Loucy (cell line): ENCODE measurements at regions not wholly inside any gene's neighbourhood (a gene's known extent, or its start where the extent isn't known, plus 50 kb on each side); places are given as distances from the start of the nearest gene placed in this dataset.

Experiments used
- H2AFZ ChIP-seq: fragments of 200-600 bp; sonication (generic); 2 replicates; pipeline ENCODE4 v1.6.0; 2016; ENCODE audit warnings: antibody characterized with exemption, mild to moderate bottlenecking, low read length, moderate library complexity
- H3F3A ChIP-seq: fragments of 200-600 bp; 2 replicates; pipeline ENCODE4 v1.6.0; 2016; ENCODE audit warnings: antibody characterized with exemption, low read depth, mild to moderate bottlenecking
- H3K27me3 ChIP-seq: fragments of 200-600 bp; sonication (generic); 2 replicates; pipeline ENCODE4 v1.6.1; 2014; ENCODE audit warnings: low read length, mild to moderate bottlenecking; ENCODE audit not compliant: insufficient read depth, poor library complexity, severe bottlenecking
- H3K36me3 ChIP-seq: fragments of 200-600 bp; sonication (generic); 2 replicates; pipeline ENCODE4 v1.6.1; 2016; ENCODE audit warnings: low read length; ENCODE audit not compliant: insufficient read depth
- H3K4me1 ChIP-seq: fragments of 200-600 bp; sonication (generic); 2 replicates; pipeline ENCODE4 v1.5.1; 2014; ENCODE audit warnings: low read length, mild to moderate bottlenecking; ENCODE audit not compliant: insufficient read depth, poor library complexity, severe bottlenecking
- H3K4me2 ChIP-seq: fragments of 200-600 bp; sonication (generic); 2 replicates; pipeline ENCODE4 v1.6.0; 2014; ENCODE audit warnings: antibody characterized with exemption, low read length, low read depth, mild to moderate bottlenecking; ENCODE audit not compliant: poor library complexity, severe bottlenecking
- H3K4me3 ChIP-seq: fragments of 200-600 bp; sonication (generic); 2 replicates; pipeline ENCODE4 v1.5.1; 2014; ENCODE audit warnings: low read length, mild to moderate bottlenecking, mixed read lengths; ENCODE audit not compliant: poor library complexity, severe bottlenecking
- H3K79me2 ChIP-seq: fragments of 200-600 bp; sonication (generic); 2 replicates; pipeline ENCODE4 v1.6.1; 2014; ENCODE audit warnings: low read length; ENCODE audit not compliant: insufficient read depth
- H3K9ac ChIP-seq: fragments of 200-600 bp; sonication (generic); 2 replicates; pipeline ENCODE4 v1.6.0; 2014; ENCODE audit warnings: mild to moderate bottlenecking, low read depth, low read length, moderate library complexity; ENCODE audit not compliant: poor library complexity, severe bottlenecking
- H3K9me2 ChIP-seq: fragments of 200-600 bp; sonication (generic); replicated peaks from 2 replicates; pipeline ENCODE4 v1.6.1; 2016; ENCODE audit warnings: low read depth, low read length, mixed read lengths
- H3K9me3 ChIP-seq: fragments of 200-600 bp; sonication (generic); 2 replicates; pipeline ENCODE4 v1.6.1; 2014; ENCODE audit warnings: mild to moderate bottlenecking, antibody characterized with exemption, low read length, low read depth; ENCODE audit not compliant: insufficient read depth
- H4K20me1 ChIP-seq: fragments of 200-600 bp; sonication (generic); 2 replicates; pipeline ENCODE4 v1.6.0; 2014; ENCODE audit warnings: antibody characterized with exemption, low read length, mild to moderate bottlenecking; ENCODE audit not compliant: insufficient read depth, poor library complexity, severe bottlenecking
- CTCF ChIP-seq: fragments of 200-600 bp; sonication (generic); conservative IDR thresholded peaks from 2 replicates; pipeline ENCODE4 v1.5.1; 2014; ENCODE audit warnings: mild to moderate bottlenecking, antibody characterized with exemption, low read length
- EZH2phosphoT487 ChIP-seq: fragments of 200-600 bp; IDR thresholded peaks from 2 replicates; pipeline ENCODE4 v1.6.1; 2018; ENCODE audit warnings: antibody characterized with exemption, mild to moderate bottlenecking, moderate library complexity, borderline replicate concordance

GRCh38 chr1:166626711-166627110, 212.6 kb upstream of the POGK start:
- H3K9me3 ChIP-seq: no peaks in the 10 kb centered on the region
- H3K4me3 ChIP-seq: no peak overlapping the region
- H3K9ac ChIP-seq: no peak overlapping the region
- H3K9me2 ChIP-seq: no peaks in the 10 kb centered on the region
- H3K4me1 ChIP-seq: no peaks in the 10 kb centered on the region
- no peaks in the 10 kb centered on the region for H3K36me3 ChIP-seq
- no peak for TF ChIP-seq CTCF
- no peak for TF ChIP-seq EZH2phosphoT487
- no peak overlapping the region for H2AFZ ChIP-seq
- H3K27me3 ChIP-seq: no peaks in the 10 kb centered on the region
- H3K4me2 ChIP-seq: no peak overlapping the region
- H3K79me2 ChIP-seq: no peaks in the 10 kb centered on the region
- H3F3A ChIP-seq: no peaks in the 10 kb centered on the region
- H4K20me1 ChIP-seq: no peaks in the 10 kb centered on the region

- Histone ChIP-seq H3K27me3 (no peaks in the 10 kb centered on the region), H3K9me2 (no peaks in the 10 kb centered on the region), H3F3A (no peaks in the 10 kb centered on the region), H3K36me3 (no peaks in the 10 kb centered on the region), H3K4me2 (no peak overlapping the region), H3K4me1 (no peaks in the 10 kb centered on the region), H3K79me2 (no peaks in the 10 kb centered on the region), H4K20me1 (no peaks in the 10 kb centered on the region), H3K9me3 (no peaks in the 10 kb centered on the region), H3K4me3 (no peak overlapping the region), H2AFZ (no peak overlapping the region), H3K9ac (no peak overlapping the region)
- TF ChIP-seq CTCF: no peak
- TF ChIP-seq EZH2phosphoT487: no peak
Measured at GRCh38 chr1:166627558-166627957, 211.7 kb upstream of the POGK start.

- Histone ChIP-seq H3K4me2 (no peak overlapping the region), H3K27me3 (no peaks in the 10 kb centered on the region), H3K9me3 (no peaks in the 10 kb centered on the region), H3F3A (no peaks in the 10 kb centered on the region), H3K36me3 (no peaks in the 10 kb centered on the region), H3K4me3 (no peak overlapping the region), H3K9ac (no peak overlapping the region), H2AFZ (no peak overlapping the region), H3K4me1 (no peaks in the 10 kb centered on the region), H3K79me2 (no peaks in the 10 kb centered on the region), H4K20me1 (no peaks in the 10 kb centered on the region), H3K9me2 (no peaks in the 10 kb centered on the region)
- TF ChIP-seq CTCF: no peak
- TF ChIP-seq EZH2phosphoT487: no peak
Measured at GRCh38 chr1:166628259-166628658, 211.0 kb upstream of the POGK start.
